Memory B cell (primary cell): ENCODE measurements at regions not wholly inside any gene's neighbourhood (a gene's known extent, or its start where the extent isn't known, plus 50 kb on each side); places are given as distances from the start of the nearest gene placed in this dataset.

ENCODE experiments used
- ATAC-seq: fragments of 150-1000 bp; cut with Tn5 transposase; 2 replicates; pipeline ENCODE4 v1.10.0; 2021; ENCODE audit warnings: low read depth, mild to moderate bottlenecking, moderate library complexity
- DNase-seq, 2 donors: peaks; one replicate each; pipeline ENCODE4 v3.0.0; 2022; ENCODE audit warnings: low spot score in 2 of 2
- H3K27ac Mint-ChIP-seq: one replicate; pipeline ENCODE4 v1.8.0; 2022; ENCODE audit warnings: mild to moderate bottlenecking, moderate library complexity, mixed read lengths
- H3K27me3 Mint-ChIP-seq: one replicate; pipeline ENCODE4 v1.8.0; 2022; ENCODE audit warnings: mixed read lengths
- H3K36me3 Mint-ChIP-seq: one replicate; pipeline ENCODE4 v1.8.0; 2022; ENCODE audit warnings: mild to moderate bottlenecking, mixed read lengths
- H3K4me1 Mint-ChIP-seq: one replicate; pipeline ENCODE4 v1.8.0; 2022; ENCODE audit warnings: mixed read lengths
- H3K4me3 Mint-ChIP-seq: one replicate; pipeline ENCODE4 v1.8.0; 2022; ENCODE audit warnings: mild to moderate bottlenecking, moderate library complexity, mixed read lengths
- H3K9me3 Mint-ChIP-seq: one replicate; pipeline ENCODE4 v1.8.0; 2022; ENCODE audit warnings: mixed read lengths

DNA sequence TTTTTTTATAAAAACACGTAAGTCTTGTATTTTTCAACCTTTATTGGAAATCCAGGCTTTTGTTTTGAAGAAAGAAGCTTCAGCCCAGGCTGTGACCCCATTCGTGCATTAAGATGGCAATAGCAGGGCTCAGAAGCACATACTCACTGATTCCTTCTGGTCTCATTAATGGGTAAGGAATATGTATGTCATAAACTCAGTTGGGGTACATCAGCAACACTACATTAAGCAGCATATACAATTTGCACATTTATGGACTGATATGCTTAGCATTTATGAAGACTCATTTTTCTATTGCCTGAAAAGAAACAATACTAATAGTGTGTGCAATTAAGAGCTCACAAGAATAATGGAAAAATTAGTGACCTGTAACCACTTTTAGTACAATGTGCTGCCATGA lies 945.4 kb upstream of the PRMT6 start:
- no peak for DNase-seq
- Mint-ChIP-seq H3K4me3 (no peak overlapping the region), H3K36me3 (no peaks in the 10 kb centered on the region), H3K4me1 (no peaks in the 10 kb centered on the region), H3K9me3 (no peaks in the 10 kb centered on the region), H3K27ac (no peak overlapping the region), H3K27me3 (no peaks in the 10 kb centered on the region)
- ATAC-seq = no peak

DNA sequence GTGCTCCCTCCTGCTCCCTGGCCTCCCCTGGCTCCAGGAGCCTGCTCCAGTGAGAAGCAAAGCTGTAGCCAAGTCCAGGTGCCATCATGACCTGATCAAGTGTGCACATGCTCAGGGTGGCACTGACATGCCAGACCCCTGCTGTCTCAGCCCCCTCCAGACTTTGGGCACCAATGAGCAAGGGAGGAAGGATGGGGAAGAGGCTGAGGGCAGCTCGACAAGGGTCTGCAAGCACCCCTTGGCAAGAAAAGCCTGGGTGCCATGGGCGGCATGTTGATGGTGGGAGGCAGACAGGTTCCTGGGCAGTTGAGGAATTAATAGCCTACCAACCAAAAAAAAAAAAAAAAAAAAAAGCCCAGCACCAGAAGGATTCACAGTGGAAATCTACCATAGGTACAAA lies 942.6 kb upstream of the PRMT6 start:
- no peak for ATAC-seq
- DNase-seq = no peak
- Mint-ChIP-seq H3K4me1 (no peaks in the 10 kb centered on the region), H3K36me3 (no peaks in the 10 kb centered on the region), H3K9me3 (no peaks in the 10 kb centered on the region), H3K27ac (no peak overlapping the region), H3K4me3 (no peak overlapping the region), H3K27me3 (no peaks in the 10 kb centered on the region)

DNA sequence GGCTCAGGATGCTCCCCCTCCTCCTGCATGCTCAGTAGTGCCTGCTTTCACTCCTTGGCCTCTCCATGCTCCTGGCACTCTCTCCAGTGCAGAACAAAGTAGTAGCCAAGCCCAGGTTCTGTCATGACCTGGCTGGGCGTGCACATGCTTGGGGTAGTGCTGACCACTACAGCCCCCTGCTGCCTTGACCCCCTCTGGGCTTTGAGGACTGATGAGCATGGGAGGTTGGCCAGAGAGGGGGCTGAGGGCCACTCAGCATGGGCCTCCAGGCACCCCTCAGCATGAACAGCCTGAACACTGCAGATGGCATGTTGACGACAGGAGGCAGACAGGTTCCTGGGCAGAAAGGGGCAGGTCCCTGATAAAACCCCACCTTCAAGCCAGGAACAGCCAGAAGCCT lies 935.7 kb upstream of the PRMT6 start:
- no peak for ATAC-seq
- Mint-ChIP-seq H3K4me3 (no peak overlapping the region), H3K36me3 (no peaks in the 10 kb centered on the region), H3K4me1 (no peaks in the 10 kb centered on the region), H3K27ac (no peak overlapping the region), H3K9me3 (no peaks in the 10 kb centered on the region), H3K27me3 (no peaks in the 10 kb centered on the region)
- no peak for DNase-seq

DNA sequence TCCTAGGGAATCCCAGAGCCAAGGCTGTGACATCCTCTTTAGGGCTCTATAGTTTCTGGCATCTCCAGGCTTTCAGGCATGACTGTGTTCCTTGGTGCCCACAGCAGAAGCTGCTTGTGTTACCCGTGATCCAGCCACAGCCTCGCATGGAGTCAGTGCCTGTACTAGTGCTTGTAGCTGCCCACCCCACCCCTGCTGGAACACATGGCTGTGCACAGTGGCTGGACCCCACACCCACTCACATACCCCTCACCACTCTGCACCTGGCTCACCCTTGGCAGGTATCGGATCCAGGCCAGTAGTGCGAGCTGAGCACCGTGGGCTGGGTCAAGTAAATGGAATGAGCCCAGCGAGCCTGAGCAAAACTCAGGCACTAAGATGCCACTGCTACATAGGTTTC lies 934.7 kb upstream of the PRMT6 start:
- H3K4me1 Mint-ChIP-seq = no peaks in the 10 kb centered on the region
- no peaks in the 10 kb centered on the region for H3K9me3 Mint-ChIP-seq
- no peak overlapping the region for H3K4me3 Mint-ChIP-seq
- DNase-seq = no peak
- H3K27ac Mint-ChIP-seq = no peak overlapping the region
- no peaks in the 10 kb centered on the region for H3K27me3 Mint-ChIP-seq
- no peak for ATAC-seq
- no peaks in the 10 kb centered on the region for H3K36me3 Mint-ChIP-seq

DNA sequence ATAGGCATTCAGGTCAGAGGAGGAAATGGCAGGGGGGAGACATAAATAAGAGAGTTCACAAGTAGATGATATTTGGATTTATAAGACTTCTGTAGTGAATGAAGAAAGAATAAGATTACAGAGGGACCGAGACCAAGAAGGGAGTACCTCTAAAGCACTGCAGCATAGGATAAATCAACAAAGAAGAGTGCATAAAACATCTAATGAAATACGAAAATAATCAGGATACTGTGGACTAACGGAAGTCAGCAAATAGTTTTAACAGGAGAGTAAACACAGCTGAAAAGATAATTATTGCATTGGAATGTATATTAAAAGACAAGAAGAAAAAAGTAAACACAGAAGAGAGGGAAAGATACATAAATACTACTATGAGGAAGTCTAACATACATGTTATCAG lies 921.9 kb upstream of the PRMT6 start:
- DNase-seq (no peak), ATAC-seq (no peak)
- H3K4me1 Mint-ChIP-seq = no peaks in the 10 kb centered on the region
- no peaks in the 10 kb centered on the region for H3K36me3 Mint-ChIP-seq
- H3K4me3 Mint-ChIP-seq = no peak overlapping the region
- H3K27ac Mint-ChIP-seq = no peak overlapping the region
- no peaks in the 10 kb centered on the region for H3K9me3 Mint-ChIP-seq
- no peaks in the 10 kb centered on the region for H3K27me3 Mint-ChIP-seq

DNA sequence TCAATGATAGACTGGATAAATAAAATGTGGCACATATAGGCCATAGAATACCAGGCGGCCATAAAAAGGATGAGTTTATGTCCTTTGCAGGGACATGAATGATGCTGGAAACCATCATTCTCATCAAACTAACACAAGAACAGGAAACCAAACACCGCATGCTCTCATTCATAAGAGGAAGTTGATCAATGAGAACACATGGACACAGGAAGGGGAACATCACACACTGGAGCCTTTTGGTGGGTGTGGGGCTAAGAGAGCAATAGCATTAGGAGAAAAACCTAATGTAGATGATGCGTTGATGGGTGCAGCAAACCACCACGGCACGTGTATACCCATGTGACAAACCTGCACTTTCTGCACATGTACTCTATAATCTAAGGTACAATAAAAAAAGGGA lies 883.4 kb upstream of the PRMT6 start:
- Mint-ChIP-seq H3K27me3 (no peaks in the 10 kb centered on the region), H3K9me3 (no peaks in the 10 kb centered on the region), H3K27ac (no peak overlapping the region), H3K4me1 (no peaks in the 10 kb centered on the region), H3K36me3 (no peaks in the 10 kb centered on the region), H3K4me3 (no peak overlapping the region)
- DNase-seq = no peak
- no peak for ATAC-seq

DNA sequence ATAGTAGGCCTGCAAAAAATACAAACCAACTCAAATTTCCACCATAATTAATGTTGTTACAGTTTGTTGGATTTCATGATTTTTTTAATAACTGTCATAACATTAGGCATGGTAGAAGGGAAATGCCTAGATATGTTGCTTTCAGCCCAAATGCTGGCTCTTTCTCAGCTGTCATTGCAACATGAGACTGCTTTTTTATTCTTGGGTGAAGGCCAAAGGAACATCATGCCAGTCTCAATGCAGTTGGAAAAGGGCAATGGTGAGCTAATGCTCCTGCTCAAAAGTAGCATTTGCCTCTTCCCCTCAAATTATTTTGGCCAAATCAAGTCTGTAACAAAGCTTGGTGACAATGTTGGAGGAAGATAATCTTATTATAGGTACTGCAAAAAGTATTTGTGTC lies 877.7 kb upstream of the PRMT6 start:
- Mint-ChIP-seq H3K9me3 (peaks cover 3% of the 10 kb centered on the region), H3K4me3 (no peak overlapping the region), H3K27ac (no peak overlapping the region), H3K27me3 (no peaks in the 10 kb centered on the region), H3K4me1 (no peaks in the 10 kb centered on the region), H3K36me3 (no peaks in the 10 kb centered on the region)
- no peak for DNase-seq
- no peak for ATAC-seq

DNA sequence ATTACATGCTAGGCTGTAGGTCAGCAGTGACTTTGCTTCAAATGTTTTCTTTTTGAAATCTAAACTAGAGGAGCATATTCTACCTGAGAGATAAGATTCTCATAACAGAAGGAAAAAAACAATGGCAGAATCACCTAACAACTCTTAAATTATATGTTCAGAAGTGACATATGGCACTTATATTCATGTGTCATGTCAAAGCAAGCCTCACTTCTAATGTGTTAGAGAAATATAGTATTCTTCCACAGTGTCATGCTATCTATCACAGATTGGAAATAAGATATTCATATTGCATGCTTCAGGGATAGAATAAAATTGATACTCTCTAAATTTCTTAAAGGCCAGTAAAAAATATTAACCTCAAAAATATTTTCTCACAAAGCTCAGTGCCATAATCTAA lies 874.6 kb upstream of the PRMT6 start:
- no peak overlapping the region for H3K4me3 Mint-ChIP-seq
- H3K27me3 Mint-ChIP-seq = peaks cover 2% of the 10 kb centered on the region

DNA sequence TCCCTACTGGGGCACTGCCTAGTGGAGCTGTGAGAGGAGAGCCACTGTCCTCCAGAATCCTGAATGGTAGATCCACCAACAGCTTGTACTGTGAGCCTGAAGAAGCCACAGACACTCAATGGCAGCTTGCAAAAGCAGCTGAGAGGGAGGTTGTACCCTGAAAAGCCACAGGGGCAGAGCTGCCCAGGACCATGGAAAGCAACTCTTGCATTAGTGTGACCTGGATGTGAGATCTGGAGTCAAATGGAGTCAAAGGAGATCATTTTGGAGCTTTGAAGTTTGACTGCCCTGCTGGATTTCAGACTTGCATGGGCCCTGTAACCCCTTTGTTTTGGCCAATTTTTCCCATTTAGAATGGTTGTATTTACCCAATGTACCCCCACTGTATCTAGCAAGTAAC lies 871.4 kb upstream of the PRMT6 start:
- no peaks in the 10 kb centered on the region for H3K36me3 Mint-ChIP-seq
- ATAC-seq = no peak
- peaks cover 3% of the 10 kb centered on the region for H3K9me3 Mint-ChIP-seq

More for the DNA sequence above, 874.6 kb upstream of the PRMT6 start:
- peaks cover 3% of the 10 kb centered on the region for H3K9me3 Mint-ChIP-seq
- H3K4me1 Mint-ChIP-seq = no peaks in the 10 kb centered on the region
- DNase-seq (no peak), ATAC-seq (no peak)
- H3K36me3 Mint-ChIP-seq = no peaks in the 10 kb centered on the region
- H3K27ac Mint-ChIP-seq = no peak overlapping the region

DNA sequence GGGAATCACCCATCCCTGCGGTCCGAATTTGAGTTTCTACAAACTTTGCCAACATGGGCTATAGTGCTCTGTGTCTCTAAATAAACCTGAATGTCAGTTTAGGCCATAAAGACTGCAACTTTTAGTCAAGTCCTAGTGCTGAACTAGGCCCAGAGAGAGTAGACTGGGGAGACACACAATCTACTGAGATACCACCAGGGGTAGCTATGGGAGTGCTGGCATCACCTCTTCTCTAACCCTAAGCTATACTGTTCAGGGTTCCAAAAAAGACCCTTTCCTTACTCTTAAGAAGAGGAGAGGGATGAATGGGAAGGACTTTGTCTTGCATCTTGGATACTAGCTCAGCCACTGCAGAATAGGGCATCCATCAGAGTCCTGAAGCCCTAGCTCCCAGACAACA lies 866.7 kb upstream of the PRMT6 start:
- peaks cover 8% of the 10 kb centered on the region for H3K9me3 Mint-ChIP-seq
- no peak for DNase-seq
- no peaks in the 10 kb centered on the region for H3K36me3 Mint-ChIP-seq
- H3K4me3 Mint-ChIP-seq = no peak overlapping the region
- no peaks in the 10 kb centered on the region for H3K4me1 Mint-ChIP-seq
- H3K27me3 Mint-ChIP-seq = peaks cover 2% of the 10 kb centered on the region
- H3K27ac Mint-ChIP-seq = no peak overlapping the region
- ATAC-seq = no peak

More for the DNA sequence above, 871.4 kb upstream of the PRMT6 start:
- H3K27ac Mint-ChIP-seq = no peak overlapping the region
- H3K4me1 Mint-ChIP-seq = no peaks in the 10 kb centered on the region
- peaks cover 2% of the 10 kb centered on the region for H3K27me3 Mint-ChIP-seq
- H3K4me3 Mint-ChIP-seq = no peak overlapping the region
- DNase-seq = no peak

DNA sequence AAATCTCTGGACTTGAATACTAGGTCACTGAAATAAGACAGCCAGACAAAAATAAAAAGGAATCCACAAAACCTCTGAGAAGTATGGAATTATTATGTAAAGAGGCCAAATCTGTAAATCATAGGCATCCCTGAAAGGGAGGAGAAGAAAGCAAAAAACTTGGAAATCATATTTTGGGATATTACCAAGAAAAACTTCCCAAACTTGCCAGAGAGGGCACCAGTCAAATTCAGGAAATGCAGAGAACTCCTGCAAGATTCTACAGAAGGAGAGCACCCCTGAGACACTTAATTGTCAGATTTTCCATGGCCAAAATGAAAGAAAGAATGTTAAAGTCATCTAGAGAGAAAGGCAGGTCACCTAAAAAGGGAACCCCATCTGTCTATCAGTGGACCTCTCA lies 862.3 kb upstream of the PRMT6 start:
- no peaks in the 10 kb centered on the region for H3K36me3 Mint-ChIP-seq

DNA sequence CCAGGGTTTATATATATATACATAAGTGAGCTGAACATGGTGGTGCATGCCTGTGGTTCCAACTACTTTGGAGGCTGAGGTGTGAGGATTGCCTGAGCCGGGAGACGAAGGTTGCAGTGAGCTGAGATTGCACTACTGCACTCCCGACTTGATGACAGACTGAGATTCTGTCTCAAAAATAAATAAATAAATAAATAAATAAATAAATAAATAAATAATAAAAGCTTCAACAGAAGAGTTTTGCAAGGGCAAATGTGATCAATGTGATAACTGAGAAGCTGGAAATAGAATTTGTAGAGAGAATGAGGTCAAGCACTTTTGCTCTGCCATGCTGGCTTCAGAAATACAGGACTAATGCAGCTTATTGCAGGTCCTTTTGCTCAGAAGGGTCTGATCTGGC lies 855.8 kb upstream of the PRMT6 start:
- Mint-ChIP-seq H3K27me3 (no peaks in the 10 kb centered on the region), H3K27ac (no peak overlapping the region), H3K36me3 (no peaks in the 10 kb centered on the region), H3K4me1 (peaks cover 2% of the 10 kb centered on the region), H3K4me3 (no peak overlapping the region), H3K9me3 (no peaks in the 10 kb centered on the region)
- DNase-seq = no peak
- no peak for ATAC-seq

More for the DNA sequence above, 862.3 kb upstream of the PRMT6 start:
- no peak overlapping the region for H3K27ac Mint-ChIP-seq
- H3K4me1 Mint-ChIP-seq = no peaks in the 10 kb centered on the region
- ATAC-seq (no peak), DNase-seq (no peak)
- no peaks in the 10 kb centered on the region for H3K27me3 Mint-ChIP-seq
- H3K4me3 Mint-ChIP-seq = no peak overlapping the region
- H3K9me3 Mint-ChIP-seq = peaks cover 8% of the 10 kb centered on the region

DNA sequence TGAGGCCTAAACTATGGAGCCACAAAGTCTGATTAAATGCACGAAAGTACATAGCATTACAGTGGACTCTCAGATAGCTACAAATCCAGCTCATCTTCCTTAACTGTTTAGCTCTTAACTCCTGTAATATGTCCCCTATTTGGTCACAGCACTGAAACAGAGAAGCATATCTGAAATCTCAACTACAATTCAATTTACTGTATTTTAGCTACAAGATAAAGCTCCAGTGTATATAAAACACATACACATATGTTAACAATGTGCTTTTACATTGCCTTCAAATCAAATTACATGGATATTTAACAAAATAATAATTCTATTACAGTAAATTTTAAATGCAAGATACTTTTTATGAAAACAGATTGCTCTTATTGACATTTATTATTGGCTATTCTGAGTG lies 849.3 kb upstream of the PRMT6 start:
- H3K27me3 Mint-ChIP-seq = no peaks in the 10 kb centered on the region
- no peaks in the 10 kb centered on the region for H3K36me3 Mint-ChIP-seq
- no peak for ATAC-seq
- H3K27ac Mint-ChIP-seq = no peak overlapping the region
- H3K9me3 Mint-ChIP-seq = no peaks in the 10 kb centered on the region
- H3K4me1 Mint-ChIP-seq = peaks cover 2% of the 10 kb centered on the region
- no peak overlapping the region for H3K4me3 Mint-ChIP-seq
- no peak for DNase-seq

DNA sequence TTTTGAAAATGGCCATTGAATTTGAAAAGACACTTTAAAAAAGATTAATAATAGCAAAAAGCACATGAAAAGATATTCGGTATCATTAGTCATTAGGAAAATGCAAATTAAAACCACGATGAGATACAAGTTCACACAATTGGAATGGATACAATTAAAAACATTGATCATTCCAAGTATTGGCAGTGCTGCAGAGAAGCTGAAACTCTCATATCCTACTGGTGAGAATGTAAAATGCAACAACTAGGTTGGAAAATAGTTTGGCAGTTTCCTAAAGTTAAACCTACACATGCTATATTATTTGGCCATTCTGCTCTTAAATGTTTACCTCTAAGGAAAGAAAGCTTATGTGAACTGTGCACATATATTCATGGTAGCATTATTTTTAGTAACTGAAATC lies 838.7 kb upstream of the PRMT6 start:
- Mint-ChIP-seq H3K9me3 (no peaks in the 10 kb centered on the region), H3K36me3 (no peaks in the 10 kb centered on the region), H3K27ac (no peak overlapping the region), H3K4me1 (no peaks in the 10 kb centered on the region), H3K27me3 (no peaks in the 10 kb centered on the region), H3K4me3 (no peak overlapping the region)
- ATAC-seq (no peak), DNase-seq (no peak)

DNA sequence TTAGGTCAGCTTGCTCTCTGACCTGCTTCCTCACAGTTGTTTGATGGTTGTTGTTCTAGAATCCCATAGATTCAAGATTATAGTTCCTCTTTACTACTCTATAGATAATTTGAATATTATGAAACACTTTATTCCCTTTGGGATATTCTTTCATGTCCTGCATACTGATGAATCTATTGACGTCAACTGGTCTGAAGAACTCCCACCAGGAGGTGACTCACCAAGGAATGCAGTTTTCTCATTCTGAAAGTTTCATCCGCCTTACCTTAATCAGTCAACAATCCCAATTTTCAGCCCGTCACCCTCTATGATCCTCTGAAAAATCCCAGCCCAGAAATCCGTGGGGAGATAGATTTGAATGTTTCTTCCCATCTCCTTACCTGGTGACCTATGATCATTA lies 834.1 kb upstream of the PRMT6 start:
- ATAC-seq (no peak), DNase-seq (no peak)
- no peak overlapping the region for H3K4me3 Mint-ChIP-seq
- H3K9me3 Mint-ChIP-seq = no peaks in the 10 kb centered on the region
- no peaks in the 10 kb centered on the region for H3K27me3 Mint-ChIP-seq
- no peaks in the 10 kb centered on the region for H3K36me3 Mint-ChIP-seq
- H3K27ac Mint-ChIP-seq = no peak overlapping the region
- H3K4me1 Mint-ChIP-seq = no peaks in the 10 kb centered on the region

DNA sequence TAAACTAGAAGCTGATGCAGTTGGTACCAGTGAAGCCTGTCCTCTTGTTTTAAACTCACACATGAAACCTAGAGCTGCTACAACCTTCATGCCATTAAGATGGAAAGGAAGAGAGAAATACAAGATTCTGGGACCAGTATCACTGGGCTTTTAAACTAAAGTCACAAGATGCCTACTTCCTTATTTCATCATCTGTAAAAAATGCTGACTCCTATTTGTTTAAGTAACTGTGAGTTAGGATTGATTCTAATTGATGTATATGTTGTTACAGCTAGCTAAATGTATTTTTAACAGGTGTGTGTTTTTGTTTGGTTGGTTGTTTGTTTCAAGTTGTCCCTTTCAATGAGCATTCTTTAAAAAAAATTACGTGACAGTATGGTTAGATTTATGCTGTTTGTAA lies 833.3 kb upstream of the PRMT6 start:
- Mint-ChIP-seq H3K4me3 (no peak overlapping the region), H3K27ac (no peak overlapping the region), H3K9me3 (no peaks in the 10 kb centered on the region), H3K27me3 (no peaks in the 10 kb centered on the region), H3K36me3 (no peaks in the 10 kb centered on the region), H3K4me1 (no peaks in the 10 kb centered on the region)
- ATAC-seq = no peak
- DNase-seq = no peak
